IMR-90 (cell line): ENCODE measurements at regions not wholly inside any gene's neighbourhood (a gene's known extent, or its start where the extent isn't known, plus 50 kb on each side); places are given as distances from the start of the nearest gene placed in this dataset.

Experiments used
- ATAC-seq: fragments of 200-7000 bp; cut with Tn5 transposase; 2 replicates; pipeline ENCODE4 v1.9.1; 2020; ENCODE audit warnings: low read depth, mild to moderate bottlenecking, moderate library complexity
- BruUV-seq: library from RNA; stranded (reverse); fragments of 400-500 nt; replicated peaks from 2 replicates; lab custom pipeline; 2021; lab: Mats Ljungman, UMichigan
- CTCF ChIA-PET: fragments of 300-600 bp; formaldehyde crosslinking; extraction: SDS; loops from one replicate; lab custom pipeline; 2021; ENCODE audit warnings: antibody characterized with exemption; lab: Yijun Ruan, JAX
- POLR2A ChIA-PET: fragments of 300-600 bp; sonication (Branson Sonifier 250); formaldehyde crosslinking; loops from one replicate; lab custom pipeline; 2022; ENCODE audit warnings: antibody characterized with exemption; ENCODE audit not compliant: unreplicated experiment; lab: Charles Lee
- DNase-seq: peaks from one replicate; pipeline ENCODE4 v3.0.0; 2013
- H2AFZ ChIP-seq: replicated peaks from 2 replicates; pipeline ENCODE3; 2013; ENCODE audit warnings: low read length, mild to moderate bottlenecking; ENCODE audit not compliant: poor library complexity
- H2AK5ac ChIP-seq: 2 replicates; pipeline ENCODE4 v1.6.1; 2013; ENCODE audit warnings: low read depth, low read length, inconsistent platforms
- H2AK9ac ChIP-seq: replicated peaks from 2 replicates; pipeline ENCODE3; 2013; ENCODE audit warnings: mild to moderate bottlenecking, low read depth, low read length, moderate library complexity; ENCODE audit not compliant: poor library complexity
- H2BK120ac ChIP-seq: 2 replicates; pipeline ENCODE4 v1.6.1; 2013; ENCODE audit warnings: low read depth, low read length, inconsistent platforms
- H2BK15ac ChIP-seq: 3 replicates; pipeline ENCODE4 v1.6.1; 2013; ENCODE audit warnings: low read depth, low read length, inconsistent platforms
- H2BK20ac ChIP-seq: 2 replicates; pipeline ENCODE4 v1.6.1; 2013; ENCODE audit warnings: low read depth, mild to moderate bottlenecking, inconsistent platforms, low read length, moderate library complexity
- H2BK5ac ChIP-seq: 2 replicates; pipeline ENCODE4 v1.6.1; 2013; ENCODE audit warnings: mild to moderate bottlenecking, low read depth, low read length, inconsistent platforms; ENCODE audit not compliant: poor library complexity, severe bottlenecking
- H3K14ac ChIP-seq: replicated peaks from 2 replicates; pipeline ENCODE4 v1.6.1; 2013; ENCODE audit warnings: low read depth, low read length, inconsistent platforms
- H3K18ac ChIP-seq: 2 replicates; pipeline ENCODE4 v1.6.1; 2013; ENCODE audit warnings: low read depth, low read length, control low read depth
- H3K23ac ChIP-seq: 2 replicates; pipeline ENCODE4 v1.6.1; 2013; ENCODE audit warnings: low read depth, low read length, inconsistent platforms
- H3K27ac ChIP-seq: 2 replicates; pipeline ENCODE4 v1.5.1; 2013; ENCODE audit warnings: mild to moderate bottlenecking, control low read depth, low read length; ENCODE audit not compliant: insufficient read depth
- H3K27me3 ChIP-seq: 2 replicates; pipeline ENCODE4 v1.6.1; 2013; ENCODE audit warnings: low read length; ENCODE audit not compliant: control insufficient read depth, insufficient read depth
- H3K36me3 ChIP-seq: 2 replicates; pipeline ENCODE4 v1.6.1; 2013; ENCODE audit warnings: low read length, mixed read lengths; ENCODE audit not compliant: control insufficient read depth, insufficient read depth
- H3K4ac ChIP-seq: 2 replicates; pipeline ENCODE4 v1.6.1; 2013; ENCODE audit warnings: low read depth, low read length, inconsistent platforms
- H3K4me1 ChIP-seq: 2 replicates; pipeline ENCODE4 v1.6.1; 2013; ENCODE audit warnings: low read length, mixed read lengths; ENCODE audit not compliant: control insufficient read depth, insufficient read depth
- H3K4me2 ChIP-seq: 2 replicates; pipeline ENCODE4 v1.6.1; 2013; ENCODE audit warnings: low read depth, mild to moderate bottlenecking, control low read depth, low read length, moderate library complexity
- H3K4me3 ChIP-seq: 2 replicates; pipeline ENCODE4 v1.5.1; 2013; ENCODE audit warnings: low read depth, mild to moderate bottlenecking, control low read depth, low read length, moderate library complexity; ENCODE audit not compliant: insufficient read depth
- H3K56ac ChIP-seq: 2 replicates; pipeline ENCODE4 v1.6.1; 2013; ENCODE audit warnings: low read length, inconsistent platforms; ENCODE audit not compliant: insufficient read depth; ENCODE audit errors: extremely low read depth
- H3K79me1 ChIP-seq, 2 experiments: 2 replicates each; pipeline ENCODE4 v1.6.1; 2013; ENCODE audit warnings: low read length in 2 of 2, inconsistent platforms in 1 of 2, low read depth in 1 of 2
- H3K9ac ChIP-seq: 2 replicates; pipeline ENCODE4 v1.6.1; 2013; ENCODE audit warnings: low read depth, low read length, control low read depth
- H3K9me1 ChIP-seq: 2 replicates; pipeline ENCODE4 v1.6.1; 2013; ENCODE audit warnings: low read length, inconsistent platforms; ENCODE audit not compliant: insufficient read depth
- H3K9me3 ChIP-seq: 2 replicates; pipeline ENCODE4 v1.6.1; 2013; ENCODE audit warnings: low read length; ENCODE audit not compliant: control insufficient read depth, insufficient read depth
- H4K20me1 ChIP-seq: 2 replicates; pipeline ENCODE4 v1.6.1; 2013; ENCODE audit warnings: low read length, inconsistent platforms; ENCODE audit not compliant: insufficient read depth
- H4K5ac ChIP-seq: 2 replicates; pipeline ENCODE4 v1.6.1; 2013; ENCODE audit warnings: mild to moderate bottlenecking, low read depth, low read length, control low read depth
- H4K8ac ChIP-seq, 2 experiments: 2 replicates each; pipeline ENCODE4 v1.6.1; 2013; ENCODE audit warnings: low read depth in 2 of 2, low read length in 2 of 2, control low read depth in 1 of 2, inconsistent platforms in 1 of 2
- H4K91ac ChIP-seq: 2 replicates; pipeline ENCODE4 v1.6.1; 2013; ENCODE audit warnings: low read depth, low read length, inconsistent platforms; ENCODE audit not compliant: insufficient read depth
- BHLHE40 ChIP-seq: fragments of 150-350 bp; IDR thresholded peaks from 2 replicates; pipeline ENCODE4 v1.6.1; 2016; ENCODE audit warnings: mild to moderate bottlenecking, low read depth, low read length
- CEBPB ChIP-seq: IDR thresholded peaks from 2 replicates; pipeline ENCODE4 v1.6.1; 2012; ENCODE audit warnings: low read depth, low read length, improper control_type of control experiment
- CHD1 ChIP-seq: IDR thresholded peaks from 2 replicates; pipeline ENCODE4 v1.6.1; 2012; ENCODE audit warnings: low read depth, low read length, improper control_type of control experiment
- FOS ChIP-seq: fragments of 150-350 bp; IDR thresholded peaks from 2 replicates; pipeline ENCODE4 v1.6.1; 2016; ENCODE audit warnings: low read depth, low read length
- MAFK ChIP-seq: IDR thresholded peaks from 2 replicates; pipeline ENCODE4 v1.6.1; 2012; ENCODE audit warnings: low read depth, low read length, improper control_type of control experiment
- MAZ ChIP-seq: IDR thresholded peaks from 2 replicates; pipeline ENCODE4 v1.6.1; 2012; ENCODE audit warnings: low read depth, mild to moderate bottlenecking, low read length, improper control_type of control experiment, moderate library complexity, borderline replicate concordance
- MXI1 ChIP-seq: IDR thresholded peaks from 2 replicates; pipeline ENCODE4 v1.6.1; 2012; ENCODE audit warnings: low read depth, mild to moderate bottlenecking, low read length, moderate library complexity, borderline replicate concordance
- NFE2L2 ChIP-seq: fragments of 150-350 bp; IDR thresholded peaks from 2 replicates; pipeline ENCODE4 v1.6.1; 2016; ENCODE audit warnings: low read depth, mild to moderate bottlenecking, low read length
- POLR2A ChIP-seq: IDR thresholded peaks from 2 replicates; pipeline ENCODE4 v1.6.1; 2012; ENCODE audit warnings: mild to moderate bottlenecking, low read depth, low read length
- RAD21 ChIP-seq: IDR thresholded peaks from 2 replicates; pipeline ENCODE4 v1.6.1; 2012; ENCODE audit warnings: low read length, improper control_type of control experiment
- RCOR1 ChIP-seq: IDR thresholded peaks from 2 replicates; pipeline ENCODE4 v1.6.1; 2012; ENCODE audit warnings: mild to moderate bottlenecking, low read length, improper control_type of control experiment; ENCODE audit not compliant: insufficient replicate concordance
- RFX5 ChIP-seq: IDR thresholded peaks from 2 replicates; pipeline ENCODE4 v1.8.0; 2012; ENCODE audit warnings: low read depth, mild to moderate bottlenecking, low read length, moderate library complexity
- SMC3 ChIP-seq: fragments of 150-350 bp; IDR thresholded peaks from 2 replicates; pipeline ENCODE4 v1.6.1; 2016; ENCODE audit warnings: low read depth, mild to moderate bottlenecking, antibody characterized with exemption, low read length, moderate library complexity
- USF2 ChIP-seq: fragments of 150-350 bp; IDR thresholded peaks from 2 replicates; pipeline ENCODE4 v1.6.1; 2017; ENCODE audit warnings: mild to moderate bottlenecking, antibody characterized with exemption, low read length, low read depth
- WGBS, 2 experiments: methylation state at CpG; one replicate each; pipeline versions ENCODE4 v1.1.5 to v1.1.7; 2013; ENCODE audit warnings: missing lambda C conversion rate in 2 of 2; ENCODE audit not compliant: insufficient read length in 1 of 2; ENCODE audit errors: extremely low coverage in 2 of 2; 5-methylcytosine and 5-hydroxymethylcytosine counted together
- dilution Hi-C: fragments of 300-500 bp; cut with HindIII; formaldehyde crosslinking; loops from one replicate; pipeline ENCODE4 v1.14.3; 2018; ENCODE audit warnings: low sequenced_read_pairs; ENCODE audit not compliant: unreplicated experiment
- in situ Hi-C: fragments of 300-500 bp; cut with MboI; formaldehyde crosslinking; loops from 3 replicates; pipeline ENCODE4 v1.14.3; 2019; ENCODE audit warnings: low sequenced_read_pairs, inconsistent platforms, mixed read lengths
- intact Hi-C: fragments of 100-400 bp; cut with micrococcal nuclease; formaldehyde crosslinking; loops from 2 replicates; pipeline ENCODE4 v1.10.0; 2022
- TF ChIP-seq, protein P1 (sequence below): conservative IDR thresholded peaks from 2 replicates; pipeline ENCODE4 v1.5.1; 2012; ENCODE audit warnings: mild to moderate bottlenecking, low read depth, low read length, improper control_type of control experiment
- TF ChIP-seq, protein P2 (sequence below): fragments of 150-350 bp; IDR thresholded peaks from 2 replicates; pipeline ENCODE4 v1.6.1; 2016; ENCODE audit warnings: low read depth, mild to moderate bottlenecking, low read length, moderate library complexity, borderline replicate concordance

DNA sequence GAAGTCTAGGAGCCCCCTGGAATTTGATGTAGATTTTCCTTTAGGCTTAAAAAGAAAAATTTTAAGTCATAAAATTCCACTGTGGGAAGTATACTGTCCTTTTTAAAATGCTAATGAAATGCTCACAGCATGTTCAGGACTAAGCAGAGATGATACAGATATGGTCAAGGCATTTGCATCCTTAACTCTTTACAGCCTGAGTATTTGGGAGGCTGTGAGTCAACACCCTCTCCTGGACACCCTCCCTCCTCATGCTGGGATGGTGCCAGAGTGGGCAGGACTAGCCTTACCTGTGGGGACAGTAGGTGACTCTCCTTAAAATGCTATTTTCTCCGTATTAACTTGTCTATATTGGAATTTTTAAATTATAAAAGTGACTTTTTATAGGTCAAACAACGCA is 197.4 kb upstream of the ELL2 start:
- Histone ChIP-seq H4K20me1 (no peaks in the 10 kb centered on the region), H3K4me1 (0 out of 2 replicates have a peak, but pooled peaks cover 1% of the 10 kb centered on the region), H2BK120ac (no peak overlapping the region), H4K5ac (no peak overlapping the region), H3K4ac (no peak overlapping the region), H2BK5ac (no peak overlapping the region), H2AK5ac (0 out of 2 replicates have a peak overlapping the region, but pooled peaks have one; percentile 75), H3K18ac (peak overlapping the region; percentile 24; the same call in 1 of the 2 replicates), H3K36me3 (no peaks in the 10 kb centered on the region), H2BK20ac (no peak overlapping the region), H4K91ac (peak overlapping the region; percentile 37; the same call in 1 of the 2 replicates), H2BK15ac (0 out of 3 replicates have a peak overlapping the region, but pooled peaks have one; percentile 27), H3K9me3 (no peaks in the 10 kb centered on the region), H3K9ac (no peak overlapping the region), H2AFZ (no peak overlapping the region), H3K23ac (no peak overlapping the region), H3K4me3 (no peak overlapping the region), H3K9me1 (no peaks in the 10 kb centered on the region), H3K56ac (no peak overlapping the region), H3K79me1 (no peaks in the 10 kb centered on the region; a peak in 1 of 4 replicates), H3K27me3 (no peaks in the 10 kb centered on the region), H3K4me2 (no peak overlapping the region), H2AK9ac (no peak overlapping the region), H3K14ac (no peak overlapping the region), H4K8ac (no peak overlapping the region), H3K27ac (no peak overlapping the region)
- TF ChIP-seq NFE2L2 = no peak
- TF ChIP-seq RAD21 = no peak
- TF ChIP-seq, protein P1, sequence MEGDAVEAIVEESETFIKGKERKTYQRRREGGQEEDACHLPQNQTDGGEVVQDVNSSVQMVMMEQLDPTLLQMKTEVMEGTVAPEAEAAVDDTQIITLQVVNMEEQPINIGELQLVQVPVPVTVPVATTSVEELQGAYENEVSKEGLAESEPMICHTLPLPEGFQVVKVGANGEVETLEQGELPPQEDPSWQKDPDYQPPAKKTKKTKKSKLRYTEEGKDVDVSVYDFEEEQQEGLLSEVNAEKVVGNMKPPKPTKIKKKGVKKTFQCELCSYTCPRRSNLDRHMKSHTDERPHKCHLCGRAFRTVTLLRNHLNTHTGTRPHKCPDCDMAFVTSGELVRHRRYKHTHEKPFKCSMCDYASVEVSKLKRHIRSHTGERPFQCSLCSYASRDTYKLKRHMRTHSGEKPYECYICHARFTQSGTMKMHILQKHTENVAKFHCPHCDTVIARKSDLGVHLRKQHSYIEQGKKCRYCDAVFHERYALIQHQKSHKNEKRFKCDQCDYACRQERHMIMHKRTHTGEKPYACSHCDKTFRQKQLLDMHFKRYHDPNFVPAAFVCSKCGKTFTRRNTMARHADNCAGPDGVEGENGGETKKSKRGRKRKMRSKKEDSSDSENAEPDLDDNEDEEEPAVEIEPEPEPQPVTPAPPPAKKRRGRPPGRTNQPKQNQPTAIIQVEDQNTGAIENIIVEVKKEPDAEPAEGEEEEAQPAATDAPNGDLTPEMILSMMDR = no peak
- no peak for TF ChIP-seq RFX5
- TF ChIP-seq CEBPB = no peak
- no peak for TF ChIP-seq CHD1
- no peak for TF ChIP-seq MAZ
- TF ChIP-seq, protein P2, sequence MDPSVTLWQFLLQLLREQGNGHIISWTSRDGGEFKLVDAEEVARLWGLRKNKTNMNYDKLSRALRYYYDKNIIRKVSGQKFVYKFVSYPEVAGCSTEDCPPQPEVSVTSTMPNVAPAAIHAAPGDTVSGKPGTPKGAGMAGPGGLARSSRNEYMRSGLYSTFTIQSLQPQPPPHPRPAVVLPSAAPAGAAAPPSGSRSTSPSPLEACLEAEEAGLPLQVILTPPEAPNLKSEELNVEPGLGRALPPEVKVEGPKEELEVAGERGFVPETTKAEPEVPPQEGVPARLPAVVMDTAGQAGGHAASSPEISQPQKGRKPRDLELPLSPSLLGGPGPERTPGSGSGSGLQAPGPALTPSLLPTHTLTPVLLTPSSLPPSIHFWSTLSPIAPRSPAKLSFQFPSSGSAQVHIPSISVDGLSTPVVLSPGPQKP = no peak
- no peak for TF ChIP-seq FOS
- no peak for TF ChIP-seq MXI1
- TF ChIP-seq MAFK = no peak
- no peak for TF ChIP-seq USF2
- TF ChIP-seq BHLHE40 = no peak
- no peak for TF ChIP-seq POLR2A
- no peak for TF ChIP-seq RCOR1
- no peak for TF ChIP-seq SMC3
- no CpG with 5 or more reads among the region's 2 CpGs for WGBS, 2 experiments
- intact Hi-C loops = no loop called here
- ATAC-seq (no peak), DNase-seq (no peak)
- dilution Hi-C loops = no loop called here
- in situ Hi-C loops = no loop called here
- BruUV-seq = no TSS peak
- ChIA-PET POLR2A (no interaction called here), CTCF (no interaction called here)
